RWPE2 (cell line): ENCODE measurements at regions not wholly inside any gene's neighbourhood (a gene's known extent, or its start where the extent isn't known, plus 50 kb on each side); places are given as distances from the start of the nearest gene placed in this dataset.

ENCODE experiments used
- ATAC-seq: fragments of 200-7000 bp; cut with Tn5 transposase; 3 replicates; pipeline ENCODE4 v1.9.1; 2021; ENCODE audit warnings: low read depth
- DNase-seq: peaks from one replicate; pipeline ENCODE4 v3.0.0-alpha.2; 2020; ENCODE audit warnings: low spot score
- H3K27ac ChIP-seq: fragments of 450-650 bp; 2 replicates; pipeline ENCODE4 v1.5.1; 2017; ENCODE audit warnings: mild to moderate bottlenecking; ENCODE audit not compliant: poor library complexity, severe bottlenecking
- H3K27me3 ChIP-seq: fragments of 250-450 bp; sonication (Bioruptor Pico); 2 replicates; pipeline ENCODE4 v1.5.1; 2021; ENCODE audit warnings: mild to moderate bottlenecking, moderate library complexity; ENCODE audit not compliant: insufficient read depth, poor library complexity, severe bottlenecking
- H3K36me3 ChIP-seq: fragments of 250-450 bp; sonication (Bioruptor Pico); 2 replicates; pipeline ENCODE4 v1.5.1; 2020; ENCODE audit warnings: low read depth, mild to moderate bottlenecking, moderate library complexity
- H3K4me1 ChIP-seq: fragments of 250-450 bp; sonication (Bioruptor Pico); 2 replicates; pipeline ENCODE4 v1.5.1; 2021; ENCODE audit warnings: mild to moderate bottlenecking, moderate library complexity; ENCODE audit not compliant: insufficient read depth, poor library complexity, severe bottlenecking
- H3K4me3 ChIP-seq: fragments of 250-450 bp; sonication (Bioruptor Pico); 2 replicates; pipeline ENCODE4 v1.5.1; 2021; ENCODE audit warnings: mild to moderate bottlenecking, moderate library complexity; ENCODE audit not compliant: severe bottlenecking
- H3K9me3 ChIP-seq: fragments of 250-450 bp; sonication (Bioruptor Pico); 2 replicates; pipeline ENCODE4 v1.5.1; 2021; ENCODE audit warnings: mild to moderate bottlenecking, moderate library complexity; ENCODE audit not compliant: severe bottlenecking
- TF ChIP-seq, protein P1 (sequence below): fragments of 450-650 bp; IDR thresholded peaks from one replicate; pipeline ENCODE4 v1.5.1; 2017; ENCODE audit warnings: mild to moderate bottlenecking, moderate library complexity; ENCODE audit not compliant: poor library complexity, severe bottlenecking

DNA sequence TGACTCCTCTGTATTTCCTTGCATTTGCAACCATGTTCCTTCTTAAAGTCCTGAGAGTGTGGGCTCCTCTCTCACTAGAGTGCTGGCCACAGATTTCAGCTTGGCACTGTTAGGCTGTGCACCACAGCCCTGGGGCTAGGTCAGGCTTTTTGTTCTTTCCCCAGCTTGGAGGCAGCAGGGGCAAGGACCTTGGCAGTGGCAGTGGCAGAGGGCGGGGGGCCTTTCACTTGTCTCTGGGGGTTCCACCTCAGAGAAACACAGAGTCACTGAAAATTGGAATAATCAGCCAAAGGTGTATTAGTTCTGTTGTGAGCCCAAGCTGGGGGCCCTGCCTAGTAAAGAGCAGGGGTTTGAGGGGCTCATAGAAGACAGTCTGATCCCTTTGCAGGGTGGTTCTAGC, 142.8 kb upstream of the CT83 start:
- Histone ChIP-seq H3K9me3 (no peaks in the 10 kb centered on the region), H3K4me3 (no peak overlapping the region), H3K27me3 (no peaks in the 10 kb centered on the region), H3K4me1 (no peaks in the 10 kb centered on the region), H3K27ac (no peak overlapping the region), H3K36me3 (no peaks in the 10 kb centered on the region)
- TF ChIP-seq, protein P1, sequence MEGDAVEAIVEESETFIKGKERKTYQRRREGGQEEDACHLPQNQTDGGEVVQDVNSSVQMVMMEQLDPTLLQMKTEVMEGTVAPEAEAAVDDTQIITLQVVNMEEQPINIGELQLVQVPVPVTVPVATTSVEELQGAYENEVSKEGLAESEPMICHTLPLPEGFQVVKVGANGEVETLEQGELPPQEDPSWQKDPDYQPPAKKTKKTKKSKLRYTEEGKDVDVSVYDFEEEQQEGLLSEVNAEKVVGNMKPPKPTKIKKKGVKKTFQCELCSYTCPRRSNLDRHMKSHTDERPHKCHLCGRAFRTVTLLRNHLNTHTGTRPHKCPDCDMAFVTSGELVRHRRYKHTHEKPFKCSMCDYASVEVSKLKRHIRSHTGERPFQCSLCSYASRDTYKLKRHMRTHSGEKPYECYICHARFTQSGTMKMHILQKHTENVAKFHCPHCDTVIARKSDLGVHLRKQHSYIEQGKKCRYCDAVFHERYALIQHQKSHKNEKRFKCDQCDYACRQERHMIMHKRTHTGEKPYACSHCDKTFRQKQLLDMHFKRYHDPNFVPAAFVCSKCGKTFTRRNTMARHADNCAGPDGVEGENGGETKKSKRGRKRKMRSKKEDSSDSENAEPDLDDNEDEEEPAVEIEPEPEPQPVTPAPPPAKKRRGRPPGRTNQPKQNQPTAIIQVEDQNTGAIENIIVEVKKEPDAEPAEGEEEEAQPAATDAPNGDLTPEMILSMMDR: no peak
- DNase-seq (no peak), ATAC-seq (no peak)

DNA sequence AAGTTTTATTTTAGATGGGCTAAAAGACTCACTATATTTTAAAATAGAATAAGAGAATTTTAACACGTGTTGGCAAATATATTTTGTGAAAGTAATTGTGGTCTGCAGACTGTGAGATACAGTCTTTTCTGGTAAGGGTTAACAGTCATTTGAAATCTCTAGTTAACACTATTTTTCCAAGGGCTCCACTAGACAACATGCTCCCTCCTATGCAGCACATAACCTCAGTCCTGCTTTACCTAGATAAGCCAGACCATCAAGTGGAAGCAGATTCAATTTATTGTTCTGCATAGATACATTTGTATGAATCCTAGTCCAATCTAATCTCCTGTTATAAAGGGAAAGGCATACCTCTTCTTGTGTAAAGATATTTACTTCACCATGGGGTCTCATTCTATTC, 133.2 kb upstream of the CT83 start:
- Histone ChIP-seq H3K36me3 (no peaks in the 10 kb centered on the region), H3K9me3 (no peaks in the 10 kb centered on the region), H3K27ac (no peak overlapping the region), H3K27me3 (no peaks in the 10 kb centered on the region), H3K4me1 (no peaks in the 10 kb centered on the region), H3K4me3 (no peak overlapping the region)
- ATAC-seq: no peak
- DNase-seq: no peak
- TF ChIP-seq, protein P1: no peak
